ENCODE measurements at regions not wholly inside any gene's neighbourhood (a gene's known extent, or its start where the extent isn't known, plus 50 kb on each side); places are given as distances from the start of the nearest gene placed in this dataset.
"Not testable (repeated sequence)": the region's sequence is repeated elsewhere in the genome, so short reads cannot be mapped to it uniquely, and the experiment has no call there.

DNA sequence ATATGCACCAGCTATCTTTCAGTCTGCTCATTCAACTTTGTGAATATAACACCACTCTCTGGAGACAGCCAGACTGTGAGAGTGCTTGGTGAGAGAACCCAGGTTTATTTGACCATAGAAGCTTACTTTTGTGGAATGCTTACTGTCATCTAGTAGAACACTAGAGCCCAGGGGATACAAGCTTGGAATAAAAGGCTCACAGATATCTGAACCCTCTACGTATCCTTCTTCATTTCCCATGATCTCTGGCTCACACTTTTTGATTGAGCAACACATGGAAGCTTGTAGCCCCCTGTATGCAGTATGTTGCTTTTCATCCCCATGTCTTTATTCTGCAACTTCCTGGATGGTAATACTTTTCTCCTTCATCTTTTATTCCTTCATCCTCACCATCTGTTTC is 835.3 kb upstream of the CITED2 start:
- DNase-seq (ENCODE audit: low read depth in 2 of 2): no peak

DNA sequence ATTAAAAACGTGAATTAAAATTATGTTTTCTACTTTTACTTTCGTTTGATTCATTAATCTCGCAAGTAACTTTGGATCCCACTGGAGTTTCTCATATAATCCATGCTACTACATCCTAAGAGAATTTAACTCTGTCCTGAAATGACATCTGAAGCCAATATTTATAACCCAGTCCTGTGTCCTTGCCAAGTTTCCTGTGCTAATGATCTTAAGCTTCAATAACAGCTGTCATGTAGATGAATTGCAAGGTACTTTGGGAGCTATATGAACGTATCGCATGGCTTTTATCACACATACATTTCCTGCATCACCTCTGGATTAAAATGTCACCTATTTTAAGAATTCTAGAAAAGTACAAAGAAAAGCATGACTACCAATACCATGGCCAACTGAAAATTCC is 833.8 kb upstream of the CITED2 start:
- DNase-seq (ENCODE audit: low read depth in 2 of 2): peak; percentile 34 to 65

DNA sequence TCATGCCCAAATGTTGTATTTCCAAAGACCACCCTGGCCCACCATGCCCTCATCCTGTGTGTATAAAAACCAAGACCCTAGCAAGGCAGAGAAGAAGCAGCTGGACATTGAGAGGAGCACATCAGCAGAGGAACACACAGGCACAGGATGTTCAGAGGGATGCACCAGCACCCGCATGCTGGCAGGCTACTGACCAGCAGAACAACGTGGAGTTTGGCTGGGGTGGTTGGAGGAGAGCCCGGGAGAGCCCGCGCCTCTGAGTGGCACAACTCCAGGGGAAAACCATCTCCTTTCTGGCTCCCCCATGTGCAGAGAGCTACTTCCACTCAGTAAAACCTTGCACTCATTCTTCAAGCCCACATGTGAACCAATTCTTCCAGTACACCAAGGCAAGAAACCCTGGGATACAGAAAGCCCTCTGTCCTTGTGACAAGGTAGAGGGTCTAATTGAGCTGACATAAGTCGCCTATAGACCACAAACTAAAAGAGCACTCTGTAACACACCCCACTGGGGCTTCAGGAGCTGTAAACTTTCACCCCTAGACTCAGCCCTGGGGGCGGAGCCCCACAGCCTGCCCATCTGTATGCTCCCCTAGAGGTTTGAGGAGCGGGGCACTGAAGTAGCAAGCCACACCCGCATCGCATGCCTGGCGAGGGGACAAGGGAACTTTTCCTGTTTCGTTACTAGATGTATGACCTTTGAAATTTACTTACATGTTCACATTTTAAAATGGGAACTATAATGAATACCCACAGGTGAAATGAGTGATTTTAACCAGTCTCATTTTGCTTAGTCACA is 831.5 kb upstream of the CITED2 start:
- DNase-seq (ENCODE audit: low read depth in 2 of 2): no peak

DNA sequence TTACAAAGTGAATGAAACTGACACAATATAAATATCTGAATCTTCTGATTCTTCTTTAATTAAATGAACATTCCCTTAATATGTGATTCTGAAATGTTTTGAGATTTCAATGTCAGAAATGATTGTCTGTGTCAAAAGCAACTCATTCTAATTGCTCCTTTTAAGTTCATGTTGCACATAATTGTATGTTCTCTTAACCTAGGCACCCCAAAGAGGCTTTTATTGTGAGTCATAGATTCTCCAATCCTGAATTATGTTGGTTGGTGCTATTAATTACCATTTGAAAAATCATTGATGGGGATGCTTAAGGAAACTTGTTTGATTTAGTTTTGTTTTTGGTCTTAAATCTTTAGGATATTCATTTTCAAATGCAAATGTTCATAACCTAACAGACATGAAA is 829.7 kb upstream of the CITED2 start:
- DNase-seq (ENCODE audit: low read depth in 2 of 2): no peak

DNA sequence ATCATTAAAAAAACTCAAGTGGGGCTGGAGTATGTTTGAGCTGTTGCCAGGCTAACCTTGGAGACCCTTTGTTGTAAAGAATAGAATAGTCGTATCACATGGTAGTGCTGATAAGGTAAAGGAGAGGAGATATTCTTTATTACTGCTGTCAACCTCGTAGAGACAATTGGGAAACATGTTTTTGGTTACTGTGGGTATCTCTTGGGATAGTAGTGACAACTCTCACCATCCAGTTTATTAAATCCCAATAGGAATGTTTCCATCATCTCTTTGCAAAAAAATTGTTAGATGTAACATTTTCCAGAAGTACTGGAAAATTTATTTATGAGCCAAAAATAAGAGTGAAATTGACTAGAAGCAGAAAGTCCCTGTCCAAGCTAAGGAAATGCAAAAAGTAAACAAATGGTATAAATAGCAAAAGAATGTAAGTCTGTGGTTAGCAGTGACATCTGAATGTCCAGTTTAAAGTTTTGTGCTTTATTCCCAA is 829.3 kb upstream of the CITED2 start:
- DNase-seq (ENCODE audit: low read depth in 2 of 2): peak; percentile 76 to 80

DNA sequence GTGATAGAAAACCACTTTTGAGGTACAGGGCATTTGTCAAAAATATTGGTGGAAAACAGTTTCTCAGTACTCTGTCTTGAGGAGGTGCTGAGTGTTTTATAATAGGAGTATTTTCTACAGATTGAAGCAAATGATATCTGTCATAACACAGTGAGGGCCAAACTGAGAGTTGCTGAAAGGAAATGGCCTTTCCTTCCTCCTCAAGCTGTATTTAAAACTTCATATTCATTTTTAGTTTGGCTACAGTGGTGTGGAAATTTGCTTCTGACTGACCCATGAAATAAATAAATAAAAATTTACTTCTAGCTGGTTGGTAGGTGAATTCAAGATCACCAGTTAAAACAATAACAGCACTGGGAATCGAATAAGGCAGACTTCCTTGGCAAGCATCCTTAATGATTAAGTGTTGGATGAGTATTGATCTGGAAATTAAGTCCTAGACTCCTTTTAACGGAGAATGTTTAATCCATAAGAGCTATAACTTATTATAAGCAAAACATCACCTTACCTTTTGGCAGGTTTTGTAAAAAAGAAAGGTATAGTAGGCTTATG is 828.6 kb upstream of the CITED2 start:
- peak; percentile 75 to 90 for DNase-seq (ENCODE audit: low read depth in 2 of 2)

DNA sequence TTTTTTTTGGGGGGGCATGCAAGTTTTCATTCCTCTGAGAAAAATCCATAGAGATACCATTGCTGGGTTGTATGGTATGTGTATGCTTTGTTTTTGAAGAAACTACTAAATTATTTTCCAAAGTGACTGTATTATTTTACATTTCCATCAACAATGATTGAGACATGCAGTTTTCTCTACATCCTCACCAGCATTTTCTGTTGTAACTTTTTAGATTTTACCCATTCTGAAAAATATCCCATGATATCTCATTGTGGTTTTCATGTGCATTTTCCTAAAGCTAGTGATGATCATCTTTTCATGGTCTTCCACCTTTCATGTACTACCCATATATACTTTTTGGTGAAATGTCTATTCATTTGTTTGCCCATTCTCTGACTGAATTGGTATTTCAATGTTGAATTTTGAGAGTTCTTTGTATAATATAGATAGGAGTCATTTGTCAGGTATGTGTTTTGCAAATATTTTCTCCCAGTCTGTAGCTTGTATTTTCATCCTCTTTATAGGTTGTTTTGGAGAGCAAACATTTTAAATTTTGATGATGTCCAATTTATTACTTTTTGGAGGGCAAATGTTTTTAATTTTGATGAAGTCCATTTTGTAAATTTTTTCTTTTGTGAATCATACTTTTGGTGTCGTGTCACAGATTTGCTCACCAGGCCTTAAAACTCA is 827.5 kb upstream of the CITED2 start:
- DNase-seq (ENCODE audit: low read depth in 2 of 2): no peak

DNA sequence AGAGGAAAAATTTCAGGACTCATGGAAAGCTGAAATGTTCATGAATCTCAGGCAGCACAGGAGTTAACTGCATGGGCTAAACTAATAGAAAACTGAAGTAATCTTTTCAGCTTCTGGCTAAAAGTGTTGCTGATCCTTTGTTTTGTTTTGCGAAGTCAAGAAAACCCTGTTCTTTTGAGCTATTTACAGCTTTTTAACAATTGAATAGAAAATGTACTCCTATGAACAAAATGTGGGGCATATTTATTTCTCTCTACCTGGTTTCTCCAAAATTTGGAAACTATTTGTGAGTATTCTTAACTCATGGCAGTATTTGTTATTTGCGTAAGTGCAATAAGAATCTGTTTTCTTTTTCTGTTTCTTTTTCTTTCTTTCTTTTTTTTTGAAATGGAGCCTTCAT is 818.8 kb upstream of the CITED2 start:
- peak; percentile 7 to 8 for DNase-seq (ENCODE audit: low read depth in 2 of 2)

DNA sequence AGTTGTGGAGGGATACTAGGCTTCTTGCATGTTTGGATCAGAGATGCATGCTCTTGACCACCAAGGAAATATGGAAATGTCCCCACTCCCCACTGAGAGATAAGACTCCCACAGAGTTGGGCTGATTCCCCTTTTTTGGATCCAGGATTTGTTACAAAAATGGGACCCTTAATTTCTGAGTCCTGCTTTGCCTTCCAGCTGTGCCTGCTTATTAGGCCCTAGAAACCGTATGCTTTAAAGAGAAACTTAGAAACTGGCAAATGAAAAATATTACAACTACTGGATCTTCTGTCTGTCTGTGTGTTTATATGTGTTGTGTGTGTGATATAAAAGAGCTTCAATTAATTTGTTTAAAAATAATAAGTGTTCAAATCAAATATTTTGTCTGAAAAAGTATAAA is 817.6 kb upstream of the CITED2 start:
- no peak for DNase-seq (ENCODE audit: low read depth in 2 of 2)

DNA sequence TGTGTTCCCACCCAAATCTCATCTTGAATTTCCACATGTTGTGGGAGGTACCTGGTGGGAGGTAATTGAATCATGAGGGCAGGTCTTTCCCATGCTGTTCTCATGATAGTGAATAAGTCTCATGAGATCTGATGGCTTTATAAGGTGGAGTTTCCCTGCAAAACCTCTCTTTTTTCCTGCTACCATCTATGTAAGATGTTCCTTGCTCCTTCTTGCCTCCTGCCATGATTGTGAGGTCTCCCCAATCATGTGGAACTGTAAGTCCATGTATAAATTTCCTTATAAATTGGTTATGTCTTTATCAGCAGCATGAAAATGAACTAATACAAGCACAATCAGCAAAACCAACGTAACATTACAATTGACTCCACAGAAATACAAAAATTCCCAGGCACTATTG is 814.8 kb upstream of the CITED2 start:
- not testable (repeated sequence) for DNase-seq (ENCODE audit: low read depth in 2 of 2)

DNA sequence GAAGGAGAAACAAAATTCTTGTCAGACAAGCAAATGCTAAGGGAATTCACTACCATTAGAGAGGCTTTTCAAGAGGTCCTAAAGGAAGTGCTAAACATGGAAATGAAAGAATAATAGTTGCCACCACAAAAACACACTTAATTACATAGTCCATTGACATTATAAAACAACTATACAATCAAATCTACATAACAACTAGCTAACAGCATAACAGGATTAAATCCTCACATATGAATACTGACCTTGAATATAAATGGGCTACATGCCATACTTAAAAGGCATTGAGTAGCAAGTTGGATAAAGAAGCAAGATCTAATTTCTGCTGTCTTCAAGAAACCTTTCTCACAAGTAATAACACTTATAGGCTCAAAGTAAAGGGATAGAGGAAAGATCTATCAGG is 811.5 kb upstream of the CITED2 start:
- no peak for DNase-seq (ENCODE audit: low read depth in 2 of 2)

DNA sequence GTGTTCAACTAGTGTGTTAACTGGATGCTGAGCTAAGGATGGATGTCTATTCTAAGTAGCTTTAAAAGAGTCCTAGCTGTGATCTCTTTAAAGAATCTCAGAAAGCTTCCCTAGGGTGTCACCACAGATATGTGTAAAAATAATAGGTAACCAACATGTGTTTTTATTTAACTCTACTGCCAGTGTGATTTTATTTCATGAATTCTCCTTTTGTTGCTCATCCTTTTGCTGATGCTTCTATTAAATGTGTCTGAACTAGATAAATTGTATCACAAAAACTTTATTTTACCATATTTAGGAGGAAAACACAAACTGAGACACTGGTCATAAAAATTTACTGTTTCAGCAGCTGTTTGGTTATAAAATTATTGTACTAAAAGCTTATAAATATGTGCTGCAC is 809.4 kb upstream of the CITED2 start:
- no peak for DNase-seq (ENCODE audit: low read depth in 2 of 2)

DNA sequence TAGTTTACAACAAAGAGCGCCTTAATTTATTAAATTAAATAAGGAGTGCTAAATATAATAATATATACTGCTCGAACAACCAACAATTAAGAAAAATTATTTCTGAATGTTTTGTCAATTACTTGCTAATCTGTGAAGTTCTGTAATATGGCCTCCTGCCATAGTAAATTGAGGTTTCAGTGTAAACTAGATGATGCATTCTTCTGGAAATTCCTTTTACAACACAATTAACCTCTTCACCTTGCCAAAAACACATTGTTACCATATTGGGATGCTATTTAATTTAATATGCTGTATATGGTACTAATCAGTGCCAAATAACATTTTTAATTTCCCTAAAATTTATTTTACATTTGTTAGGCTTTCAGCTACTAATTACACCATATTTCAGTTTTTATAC is 808.4 kb upstream of the CITED2 start:
- DNase-seq (ENCODE audit: low read depth in 2 of 2): no peak

DNA sequence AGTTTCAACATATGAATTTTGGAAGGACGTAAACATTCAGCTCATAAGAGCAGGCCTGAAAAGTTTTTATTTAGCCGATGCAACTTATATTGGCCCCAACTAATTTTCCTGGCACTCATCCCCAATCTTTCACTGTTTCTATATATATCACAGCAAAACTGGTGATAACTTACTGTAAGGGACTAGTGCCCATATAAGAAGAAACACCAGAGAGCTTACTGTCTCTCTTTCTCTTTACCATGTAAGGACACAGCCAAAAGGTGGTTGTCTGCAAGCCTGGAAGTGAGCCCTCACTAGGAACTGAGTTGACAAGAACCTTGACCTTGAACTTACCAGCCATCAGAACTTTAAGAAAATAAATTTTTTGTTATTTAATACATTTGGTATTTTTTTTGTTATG is 807.4 kb upstream of the CITED2 start:
- no peak for DNase-seq (ENCODE audit: low read depth in 2 of 2)

DNA sequence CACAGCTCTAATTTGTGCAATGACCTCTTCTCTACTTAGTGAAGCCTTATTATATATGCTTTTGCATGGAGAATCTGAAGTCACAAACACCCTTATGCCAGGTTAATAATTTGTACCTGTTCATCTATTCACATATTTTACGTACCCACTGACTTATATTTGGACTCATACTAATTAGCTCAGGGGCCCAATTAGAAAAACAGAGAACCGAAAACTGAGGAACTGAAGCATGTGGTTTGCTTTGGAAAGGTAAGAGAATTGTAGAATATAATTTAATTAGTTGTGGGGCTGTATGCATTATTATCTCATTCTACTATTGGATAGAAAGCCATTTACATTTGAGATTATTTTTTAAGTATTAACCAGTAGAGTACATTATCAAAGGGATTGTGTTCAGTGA is 805.9 kb upstream of the CITED2 start:
- no peak for DNase-seq (ENCODE audit: low read depth in 2 of 2)

DNA sequence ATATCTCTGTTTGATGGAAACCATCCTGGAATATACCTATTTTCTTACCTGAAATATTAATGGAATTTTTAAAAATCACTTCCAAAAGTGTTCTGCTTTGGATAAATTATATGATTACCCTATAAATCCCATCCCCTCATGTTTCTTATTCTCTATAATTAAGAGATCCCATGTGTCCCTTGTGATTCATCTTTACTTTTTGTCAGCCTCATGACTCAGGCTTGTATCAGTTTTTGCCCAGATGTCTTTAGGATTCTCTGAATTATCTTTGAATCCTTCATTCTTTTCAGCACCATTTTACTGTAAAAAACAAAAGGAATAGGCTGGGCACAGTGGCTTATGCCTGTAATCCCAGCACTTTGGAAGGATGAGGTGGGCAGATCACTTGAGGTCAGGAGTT is 804.5 kb upstream of the CITED2 start:
- no peak for DNase-seq (ENCODE audit: low read depth in 2 of 2)

DNA sequence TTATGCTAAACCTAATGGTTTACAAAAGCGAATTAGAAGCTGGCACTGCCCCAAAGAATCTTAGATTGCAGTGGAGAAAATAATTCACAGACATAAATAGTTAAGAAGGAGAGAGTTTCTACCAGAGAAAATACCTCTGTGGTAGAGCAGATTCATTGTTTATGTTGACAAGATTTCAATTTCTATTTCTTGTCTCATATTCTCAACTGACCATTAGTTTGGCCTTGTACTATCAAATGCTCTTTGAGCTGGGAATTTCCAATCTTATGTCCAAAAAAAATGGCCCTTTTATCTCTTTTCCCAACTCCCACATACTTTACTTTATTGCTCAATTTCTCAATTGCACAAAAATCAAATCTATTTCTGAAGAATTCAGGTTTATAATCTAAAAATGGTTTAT is 804.1 kb upstream of the CITED2 start:
- no peak for DNase-seq (ENCODE audit: low read depth in 2 of 2)

DNA sequence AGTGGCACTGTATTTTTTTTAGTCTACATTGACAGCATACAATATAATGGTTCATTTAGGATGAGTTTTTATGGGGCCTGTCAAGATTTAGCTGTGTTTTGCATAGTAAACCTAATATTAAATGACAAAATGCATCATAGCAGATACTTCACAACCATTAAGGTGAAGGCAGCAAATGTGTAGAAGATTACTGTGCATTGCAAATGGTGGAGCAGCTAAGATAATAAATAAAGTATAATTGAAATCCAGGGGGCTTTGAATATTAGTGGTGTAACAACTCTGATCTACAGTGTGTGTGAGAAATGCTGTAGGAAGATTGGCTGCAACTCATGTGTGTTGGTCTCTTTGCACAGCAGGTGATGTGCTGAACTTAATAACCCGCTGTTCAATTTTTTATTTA is 801.9 kb upstream of the CITED2 start:
- no peak for DNase-seq (ENCODE audit: low read depth in 2 of 2)

DNA sequence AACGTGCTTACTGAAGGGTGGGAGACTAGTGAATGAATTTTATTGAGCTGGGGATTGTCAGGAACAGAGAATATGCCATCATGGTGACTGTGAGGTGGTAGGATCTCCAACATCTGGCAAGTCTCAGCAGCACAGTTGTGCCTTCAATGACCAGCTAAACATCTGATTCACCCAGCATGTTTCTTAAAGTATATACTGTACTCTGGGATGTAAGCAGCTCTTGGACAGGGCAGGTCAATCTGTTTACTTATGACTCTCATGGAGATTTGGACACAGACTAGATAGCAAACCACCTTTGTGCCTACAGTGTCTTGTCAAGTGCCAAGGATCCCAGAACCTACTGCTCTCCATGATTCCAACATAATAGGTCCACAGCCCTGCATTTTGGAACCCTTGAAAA is 801.0 kb upstream of the CITED2 start:
- no peak for DNase-seq (ENCODE audit: low read depth in 2 of 2)

DNA sequence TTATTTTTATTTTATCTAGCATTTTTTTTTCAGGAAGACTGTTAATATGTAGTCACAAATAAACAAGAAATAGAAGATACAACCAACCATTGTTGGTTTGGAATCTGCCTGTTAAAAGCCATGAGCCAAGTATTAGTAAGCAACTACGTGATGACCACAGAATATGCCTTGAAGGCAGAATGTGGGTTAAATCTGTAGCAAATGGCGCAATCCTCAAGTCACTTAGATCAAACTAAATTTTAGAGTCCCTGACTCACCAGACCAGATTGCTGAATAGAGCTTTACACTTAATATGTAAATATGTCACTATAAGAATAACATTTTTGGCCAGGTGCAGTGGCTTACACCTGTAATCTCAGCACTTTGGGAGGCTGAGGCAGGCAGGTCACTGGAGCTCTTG is 800.1 kb upstream of the CITED2 start:
- no peak for DNase-seq (ENCODE audit: low read depth in 2 of 2)

DNA sequence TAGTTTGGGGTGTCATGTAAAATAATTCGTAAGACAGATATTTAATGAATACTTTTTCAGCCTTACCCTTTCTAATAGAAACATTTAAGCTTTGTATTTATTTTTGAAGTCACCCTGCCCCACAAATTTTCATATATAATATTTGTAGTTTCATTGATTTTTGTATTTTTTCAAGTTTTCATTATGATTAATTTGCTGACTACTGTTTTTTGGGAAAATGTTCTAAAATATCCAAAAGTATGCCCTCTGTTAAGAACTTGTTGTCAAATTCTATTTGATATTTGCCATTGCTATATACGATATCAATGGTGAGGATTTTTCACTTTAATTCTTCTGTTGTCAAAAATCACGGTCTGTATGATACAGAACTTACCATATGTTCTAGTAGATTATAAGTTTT is 793.9 kb upstream of the CITED2 start:
- DNase-seq (ENCODE audit: low read depth in 2 of 2): no peak

DNA sequence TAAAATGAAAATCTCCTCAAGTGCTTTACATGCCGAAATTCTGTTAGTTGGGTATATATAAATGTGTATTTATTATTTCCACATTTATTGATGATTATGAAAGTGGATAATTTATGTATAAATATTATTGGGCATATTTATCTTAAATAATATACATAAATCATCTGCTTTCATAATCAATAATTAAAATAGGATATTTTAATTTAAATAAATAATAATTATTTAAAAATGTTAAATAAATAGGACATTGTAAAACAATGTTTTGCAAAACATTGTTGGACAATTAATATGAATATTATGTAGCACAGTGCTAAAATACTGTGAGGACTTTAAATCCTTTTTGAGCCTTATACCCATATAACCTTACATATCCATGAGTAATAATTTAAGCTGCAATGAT is 786.5 kb upstream of the CITED2 start:
- no peak for DNase-seq (ENCODE audit: low read depth in 2 of 2)

DNA sequence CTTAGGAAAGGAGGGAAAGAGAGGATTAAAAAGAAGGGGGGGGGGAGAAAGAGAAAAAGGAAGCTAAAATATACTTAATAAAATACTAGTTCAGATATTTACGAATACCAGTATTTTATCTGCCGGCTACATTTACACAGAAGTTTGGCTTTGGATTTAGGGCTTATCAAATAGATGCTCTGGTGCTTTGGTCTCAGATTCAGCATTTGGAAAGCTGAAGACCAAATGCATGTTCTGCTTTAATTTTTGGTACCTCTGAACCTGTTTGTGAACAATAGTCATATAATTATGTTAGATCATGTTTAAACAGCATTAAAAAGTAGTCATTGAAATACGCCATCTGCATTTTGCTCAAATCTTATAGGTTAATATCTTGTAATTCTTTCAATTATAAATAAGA is 786.0 kb upstream of the CITED2 start:
- DNase-seq (ENCODE audit: low read depth in 2 of 2): no peak

Data from lung microvascular endothelial cell (primary cell).